PC-9 (cell line): ENCODE measurements at regions not wholly inside any gene's neighbourhood (a gene's known extent, or its start where the extent isn't known, plus 50 kb on each side); places are given as distances from the start of the nearest gene placed in this dataset.

ENCODE experiments used
- BruUV-seq: library from RNA; stranded (reverse); fragments of 400-500 nt; replicated peaks from 2 replicates; lab custom pipeline; 2021; lab: Mats Ljungman, UMichigan
- CTCF ChIA-PET: fragments of 300-600 bp; sonication (Branson Sonifier 250); formaldehyde crosslinking; loops from one replicate; lab custom pipeline; 2022; ENCODE audit warnings: antibody characterized with exemption; lab: Charles Lee
- POLR2A ChIA-PET: fragments of 300-600 bp; sonication (Branson Sonifier 250); formaldehyde crosslinking; loops from one replicate; lab custom pipeline; 2022; ENCODE audit warnings: antibody characterized with exemption; ENCODE audit not compliant: unreplicated experiment; lab: Charles Lee
- DNase-seq, 2 experiments: peaks; one replicate each; pipeline versions ENCODE4 v3.0.0 to v3.0.0-alpha.2; 2015 to 2022; ENCODE audit warnings: mixed read lengths in 1 of 2
- H2AFZ ChIP-seq: fragments of 200-600 bp; sonication (generic); 2 replicates; pipeline ENCODE4 v1.8.1; 2017; ENCODE audit warnings: antibody characterized with exemption
- H3F3A ChIP-seq: fragments of 200-600 bp; sonication (generic); 2 replicates; pipeline ENCODE4 v1.8.1; 2017; ENCODE audit warnings: antibody characterized with exemption, mild to moderate bottlenecking, low read depth; ENCODE audit not compliant: insufficient read depth
- H3K27ac ChIP-seq: fragments of 200-600 bp; sonication (generic); 2 replicates; pipeline ENCODE4 v1.6.1; 2016; ENCODE audit warnings: mixed run types
- H3K27me3 ChIP-seq: fragments of 200-600 bp; sonication (generic); 2 replicates; pipeline ENCODE4 v1.6.1; 2016; ENCODE audit warnings: low read depth, mixed run types; ENCODE audit not compliant: insufficient read depth
- H3K36me3 ChIP-seq: fragments of 200-600 bp; sonication (generic); 2 replicates; pipeline ENCODE4 v1.6.1; 2016; ENCODE audit warnings: low read depth, mixed run types
- H3K4me1 ChIP-seq: fragments of 200-600 bp; sonication (generic); replicated peaks from 2 replicates; pipeline ENCODE4 v1.6.1; 2016; ENCODE audit warnings: mixed run types; ENCODE audit not compliant: insufficient read depth
- H3K4me2 ChIP-seq: fragments of 200-600 bp; sonication (generic); 2 replicates; pipeline ENCODE4 v1.6.1; 2017; ENCODE audit warnings: mixed run types
- H3K4me3 ChIP-seq: fragments of 200-600 bp; sonication (generic); 2 replicates; pipeline ENCODE4 v1.6.1; 2016; ENCODE audit warnings: mixed run types
- H3K79me2 ChIP-seq: fragments of 200-600 bp; sonication (generic); 2 replicates; pipeline ENCODE4 v1.6.1; 2017; ENCODE audit warnings: low read depth, mixed run types
- H3K9me2 ChIP-seq: fragments of 200-600 bp; sonication (generic); 2 replicates; pipeline ENCODE4 v1.8.1; 2017; ENCODE audit warnings: mild to moderate bottlenecking; ENCODE audit not compliant: insufficient read depth
- H3K9me3 ChIP-seq: fragments of 200-600 bp; sonication (generic); 2 replicates; pipeline ENCODE4 v1.8.1; 2016; ENCODE audit warnings: low read depth; ENCODE audit not compliant: insufficient read depth
- H4K20me1 ChIP-seq: fragments of 200-600 bp; sonication (generic); 2 replicates; pipeline ENCODE4 v1.8.1; 2017; ENCODE audit not compliant: insufficient read depth
- EZH2 ChIP-seq: fragments of 200-600 bp; sonication (generic); IDR thresholded peaks from 2 replicates; pipeline ENCODE4 v1.8.0; 2017; ENCODE audit warnings: antibody characterized with exemption, low read depth
- intact Hi-C: fragments of 100-400 bp; cut with micrococcal nuclease; formaldehyde crosslinking; loops from one replicate; pipeline ENCODE4 v1.10.0; 2022; ENCODE audit not compliant: unreplicated experiment
- TF ChIP-seq, protein P1 (sequence below): fragments of 200-600 bp; sonication (generic); conservative IDR thresholded peaks from 2 replicates; pipeline ENCODE4 v1.6.1; 2017; ENCODE audit warnings: mixed run types, antibody characterized with exemption, mild to moderate bottlenecking, moderate library complexity

DNA sequence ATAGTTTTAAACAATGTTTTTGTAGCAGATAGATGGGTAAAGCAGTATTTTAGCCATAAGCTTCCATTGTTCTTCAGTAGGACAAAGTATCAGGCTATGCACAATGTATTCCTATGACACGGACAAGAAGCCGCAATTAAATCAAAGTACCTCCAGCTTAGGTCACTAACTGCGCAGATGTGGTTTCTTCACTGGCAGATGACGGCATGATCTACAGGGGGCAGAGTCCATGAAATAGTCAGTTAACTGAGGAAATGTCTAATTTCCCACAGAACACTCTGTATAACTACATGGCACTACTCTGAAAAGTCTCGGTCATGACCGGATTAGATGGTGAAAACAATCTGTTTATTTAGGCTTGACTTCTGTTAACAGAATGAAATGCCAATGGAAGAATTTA lies 120.7 kb upstream of the TRPM3 start:
- no peaks in the 10 kb centered on the region for H3K4me1 ChIP-seq
- no TSS peak for BruUV-seq
- no peaks in the 10 kb centered on the region for H4K20me1 ChIP-seq
- no peak overlapping the region for H2AFZ ChIP-seq
- H3F3A ChIP-seq: no peaks in the 10 kb centered on the region
- no peak overlapping the region for H3K4me2 ChIP-seq
- H3K27ac ChIP-seq: no peak overlapping the region
- H3K79me2 ChIP-seq: no peaks in the 10 kb centered on the region
- ChIA-PET CTCF (no interaction called here), POLR2A (interaction anchor here (0.6 kb wide), 1 partner anchor 429 kb away, joined by 7 read pairs; no protein-coding TSS in a partner anchor)
- H3K9me2 ChIP-seq: no peaks in the 10 kb centered on the region
- no peaks in the 10 kb centered on the region for H3K36me3 ChIP-seq
- no peak for DNase-seq
- H3K4me3 ChIP-seq: no peak overlapping the region
- no peaks in the 10 kb centered on the region for H3K27me3 ChIP-seq
- no peak for TF ChIP-seq EZH2
- TF ChIP-seq, protein P1, sequence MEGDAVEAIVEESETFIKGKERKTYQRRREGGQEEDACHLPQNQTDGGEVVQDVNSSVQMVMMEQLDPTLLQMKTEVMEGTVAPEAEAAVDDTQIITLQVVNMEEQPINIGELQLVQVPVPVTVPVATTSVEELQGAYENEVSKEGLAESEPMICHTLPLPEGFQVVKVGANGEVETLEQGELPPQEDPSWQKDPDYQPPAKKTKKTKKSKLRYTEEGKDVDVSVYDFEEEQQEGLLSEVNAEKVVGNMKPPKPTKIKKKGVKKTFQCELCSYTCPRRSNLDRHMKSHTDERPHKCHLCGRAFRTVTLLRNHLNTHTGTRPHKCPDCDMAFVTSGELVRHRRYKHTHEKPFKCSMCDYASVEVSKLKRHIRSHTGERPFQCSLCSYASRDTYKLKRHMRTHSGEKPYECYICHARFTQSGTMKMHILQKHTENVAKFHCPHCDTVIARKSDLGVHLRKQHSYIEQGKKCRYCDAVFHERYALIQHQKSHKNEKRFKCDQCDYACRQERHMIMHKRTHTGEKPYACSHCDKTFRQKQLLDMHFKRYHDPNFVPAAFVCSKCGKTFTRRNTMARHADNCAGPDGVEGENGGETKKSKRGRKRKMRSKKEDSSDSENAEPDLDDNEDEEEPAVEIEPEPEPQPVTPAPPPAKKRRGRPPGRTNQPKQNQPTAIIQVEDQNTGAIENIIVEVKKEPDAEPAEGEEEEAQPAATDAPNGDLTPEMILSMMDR: no peak
- no peaks in the 10 kb centered on the region for H3K9me3 ChIP-seq
- intact Hi-C loops: no loop called here

DNA sequence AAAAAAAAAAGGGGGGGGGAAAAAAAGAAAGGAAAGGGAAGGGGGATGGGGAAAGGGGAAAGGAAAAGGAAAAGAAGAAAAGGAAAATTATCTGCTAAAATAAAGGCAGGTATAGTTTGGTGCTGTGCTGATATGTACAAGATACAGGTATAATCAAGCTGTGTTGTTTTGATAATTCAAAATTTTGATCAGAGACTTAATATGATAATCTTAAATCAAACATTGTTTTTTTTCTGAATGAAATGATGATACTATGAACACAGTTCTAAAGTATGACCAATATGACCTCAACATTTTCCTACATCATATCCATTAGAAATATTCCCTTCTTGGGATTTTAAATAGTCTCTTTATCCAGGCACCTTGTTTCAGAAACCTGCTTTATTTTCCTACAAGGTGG lies 115.6 kb upstream of the TRPM3 start:
- no peak overlapping the region for H3K27ac ChIP-seq
- no peak for DNase-seq
- ChIA-PET POLR2A (no interaction called here), CTCF (no interaction called here)
- H3K79me2 ChIP-seq: no peaks in the 10 kb centered on the region
- no peaks in the 10 kb centered on the region for H3K9me3 ChIP-seq
- intact Hi-C loops: no loop called here
- no peaks in the 10 kb centered on the region for H3K27me3 ChIP-seq
- H3K4me1 ChIP-seq: no peaks in the 10 kb centered on the region
- no peaks in the 10 kb centered on the region for H3K9me2 ChIP-seq
- no peak overlapping the region for H3K4me2 ChIP-seq
- no peaks in the 10 kb centered on the region for H3K36me3 ChIP-seq
- H4K20me1 ChIP-seq: no peaks in the 10 kb centered on the region
- H3K4me3 ChIP-seq: no peak overlapping the region
- H3F3A ChIP-seq: no peaks in the 10 kb centered on the region
- no TSS peak for BruUV-seq
- TF ChIP-seq EZH2: no peak
- TF ChIP-seq, protein P1: no peak
- no peak overlapping the region for H2AFZ ChIP-seq

GRCh38 chr9:71233646-71234045 lies 112.2 kb upstream of the TRPM3 start:
- Histone ChIP-seq H3K4me2 (no peak overlapping the region), H3K79me2 (no peaks in the 10 kb centered on the region), H3K36me3 (no peaks in the 10 kb centered on the region), H4K20me1 (no peaks in the 10 kb centered on the region), H3K4me3 (no peak overlapping the region), H3K9me2 (no peaks in the 10 kb centered on the region), H2AFZ (no peak overlapping the region), H3K4me1 (no peaks in the 10 kb centered on the region), H3K9me3 (no peaks in the 10 kb centered on the region), H3F3A (no peaks in the 10 kb centered on the region), H3K27me3 (no peaks in the 10 kb centered on the region), H3K27ac (no peak overlapping the region)
- intact Hi-C loops: no loop called here
- DNase-seq: no peak
- TF ChIP-seq EZH2: no peak
- TF ChIP-seq, protein P1: no peak
- BruUV-seq: no TSS peak
- ChIA-PET CTCF (no interaction called here), POLR2A (no interaction called here)
